WTC11 (cell line): ENCODE measurements at regions not wholly inside any gene's neighbourhood (a gene's known extent, or its start where the extent isn't known, plus 50 kb on each side); places are given as distances from the start of the nearest gene placed in this dataset.

Experiments used
- ATAC-seq: fragments of 200-7000 bp; cut with Tn5 transposase; 2 replicates; pipeline ENCODE4 v1.10.0; 2021; ENCODE audit warnings: mild to moderate bottlenecking, moderate library complexity
- CTCF ChIA-PET: fragments of 300-600 bp; sonication (Branson Sonifier 250); formaldehyde crosslinking; loops from one replicate; lab custom pipeline; 2021; ENCODE audit warnings: antibody characterized with exemption; lab: Charles Lee
- POLR2A ChIA-PET: fragments of 350-600 bp; sonication (Branson Sonifier 250); formaldehyde crosslinking; loops from one replicate; lab custom pipeline; 2021; ENCODE audit warnings: antibody characterized with exemption; lab: Charles Lee
- DNase-seq: peaks from one replicate; pipeline ENCODE4 v3.0.0; 2021; ENCODE audit warnings: low spot score
- H3K27ac Mint-ChIP-seq: 2 replicates; pipeline ENCODE4 v1.8.0; 2021; ENCODE audit warnings: mixed read lengths
- H3K27me3 Mint-ChIP-seq: 2 replicates; pipeline ENCODE4 v1.8.0; 2021; ENCODE audit warnings: low read depth, mild to moderate bottlenecking, moderate library complexity, mixed read lengths
- H3K36me3 Mint-ChIP-seq: 2 replicates; pipeline ENCODE4 v1.8.0; 2021; ENCODE audit warnings: mixed read lengths
- H3K4me1 Mint-ChIP-seq: 2 replicates; pipeline ENCODE4 v1.8.0; 2022; ENCODE audit warnings: mixed read lengths
- H3K4me3 Mint-ChIP-seq: 2 replicates; pipeline ENCODE4 v1.8.0; 2021; ENCODE audit warnings: mild to moderate bottlenecking, moderate library complexity, mixed read lengths
- H3K9me3 Mint-ChIP-seq: 2 replicates; pipeline ENCODE4 v1.8.0; 2021; ENCODE audit warnings: mixed read lengths
- AFF4 ChIP-seq: sonication (generic); formaldehyde crosslinking; IDR thresholded peaks from 2 replicates; pipeline ENCODE4 v1.8.1; 2023; ENCODE audit warnings: mild to moderate bottlenecking, missing genetic modification reagents, borderline replicate concordance
- EMX1 ChIP-seq: fragments of 250-450 bp; sonication (Bioruptor Pico); IDR thresholded peaks from 2 replicates; pipeline ENCODE4 v1.8.0; 2021; ENCODE audit warnings: mild to moderate bottlenecking
- FOXP1 ChIP-seq: sonication (generic); formaldehyde crosslinking; IDR thresholded peaks from 2 replicates; pipeline ENCODE4 v1.8.0; 2022; ENCODE audit warnings: missing genetic modification reagents, mild to moderate bottlenecking, moderate library complexity, borderline replicate concordance
- GABPB1 ChIP-seq: sonication (generic); formaldehyde crosslinking; IDR thresholded peaks from 2 replicates; pipeline ENCODE4 v1.8.1; 2023; ENCODE audit warnings: mild to moderate bottlenecking, missing genetic modification reagents
- MXD4 ChIP-seq: fragments of 250-450 bp; sonication (Bioruptor Pico); IDR thresholded peaks from 2 replicates; pipeline ENCODE4 v1.8.0; 2021; ENCODE audit warnings: mild to moderate bottlenecking, moderate library complexity, borderline replicate concordance
- NFE2L1 ChIP-seq: sonication (generic); formaldehyde crosslinking; IDR thresholded peaks from 2 replicates; pipeline ENCODE4 v1.8.1; 2023; ENCODE audit warnings: missing genetic modification reagents
- NR1H2 ChIP-seq: sonication (generic); formaldehyde crosslinking; IDR thresholded peaks from 2 replicates; pipeline ENCODE4 v1.9.0; 2021; ENCODE audit warnings: mild to moderate bottlenecking, moderate library complexity, missing genetic modification reagents
- RELA ChIP-seq: sonication (generic); formaldehyde crosslinking; IDR thresholded peaks from 2 replicates; pipeline ENCODE4 v1.8.1; 2022; ENCODE audit warnings: missing genetic modification reagents, mild to moderate bottlenecking, borderline replicate concordance
- SMAD3 ChIP-seq: sonication (generic); formaldehyde crosslinking; IDR thresholded peaks from 2 replicates; pipeline ENCODE4 v1.8.0; 2022; ENCODE audit warnings: missing genetic modification reagents, mild to moderate bottlenecking, borderline replicate concordance
- TCF7 ChIP-seq: sonication (generic); formaldehyde crosslinking; IDR thresholded peaks from 2 replicates; pipeline ENCODE4 v1.8.0; 2022; ENCODE audit warnings: mild to moderate bottlenecking, low read depth, missing genetic modification reagents, moderate library complexity
- TEAD1 ChIP-seq: sonication (generic); formaldehyde crosslinking; IDR thresholded peaks from 2 replicates; pipeline ENCODE4 v1.8.0; 2022; ENCODE audit warnings: mild to moderate bottlenecking, missing genetic modification reagents
- ZNF281 ChIP-seq: sonication (generic); formaldehyde crosslinking; IDR thresholded peaks from 2 replicates; pipeline ENCODE4 v1.8.0; 2023; ENCODE audit warnings: mild to moderate bottlenecking, missing genetic modification reagents
- ZNF671 ChIP-seq: fragments of 250-450 bp; sonication (Bioruptor Pico); IDR thresholded peaks from 2 replicates; pipeline ENCODE4 v1.8.0; 2021; ENCODE audit warnings: mild to moderate bottlenecking
- TF ChIP-seq, protein P1 (sequence below): fragments of 250-450 bp; sonication (Bioruptor Pico); IDR thresholded peaks from 2 replicates; pipeline ENCODE4 v1.9.0; 2021; ENCODE audit warnings: mild to moderate bottlenecking
- TF ChIP-seq, protein P2 (sequence below): sonication (generic); formaldehyde crosslinking; IDR thresholded peaks from 2 replicates; pipeline ENCODE4 v1.8.0; 2023; ENCODE audit warnings: missing genetic modification reagents
- TF ChIP-seq, protein P3 (sequence below): sonication (generic); formaldehyde crosslinking; IDR thresholded peaks from 2 replicates; pipeline ENCODE4 v1.8.1; 2022; ENCODE audit warnings: low read depth, mild to moderate bottlenecking, moderate library complexity, missing genetic modification reagents, borderline replicate concordance

- Mint-ChIP-seq H3K9me3 (no peaks in the 10 kb centered on the region), H3K27me3 (no peaks in the 10 kb centered on the region; the same call in 1 of the 2 replicates)
- TF ChIP-seq, protein P1, sequence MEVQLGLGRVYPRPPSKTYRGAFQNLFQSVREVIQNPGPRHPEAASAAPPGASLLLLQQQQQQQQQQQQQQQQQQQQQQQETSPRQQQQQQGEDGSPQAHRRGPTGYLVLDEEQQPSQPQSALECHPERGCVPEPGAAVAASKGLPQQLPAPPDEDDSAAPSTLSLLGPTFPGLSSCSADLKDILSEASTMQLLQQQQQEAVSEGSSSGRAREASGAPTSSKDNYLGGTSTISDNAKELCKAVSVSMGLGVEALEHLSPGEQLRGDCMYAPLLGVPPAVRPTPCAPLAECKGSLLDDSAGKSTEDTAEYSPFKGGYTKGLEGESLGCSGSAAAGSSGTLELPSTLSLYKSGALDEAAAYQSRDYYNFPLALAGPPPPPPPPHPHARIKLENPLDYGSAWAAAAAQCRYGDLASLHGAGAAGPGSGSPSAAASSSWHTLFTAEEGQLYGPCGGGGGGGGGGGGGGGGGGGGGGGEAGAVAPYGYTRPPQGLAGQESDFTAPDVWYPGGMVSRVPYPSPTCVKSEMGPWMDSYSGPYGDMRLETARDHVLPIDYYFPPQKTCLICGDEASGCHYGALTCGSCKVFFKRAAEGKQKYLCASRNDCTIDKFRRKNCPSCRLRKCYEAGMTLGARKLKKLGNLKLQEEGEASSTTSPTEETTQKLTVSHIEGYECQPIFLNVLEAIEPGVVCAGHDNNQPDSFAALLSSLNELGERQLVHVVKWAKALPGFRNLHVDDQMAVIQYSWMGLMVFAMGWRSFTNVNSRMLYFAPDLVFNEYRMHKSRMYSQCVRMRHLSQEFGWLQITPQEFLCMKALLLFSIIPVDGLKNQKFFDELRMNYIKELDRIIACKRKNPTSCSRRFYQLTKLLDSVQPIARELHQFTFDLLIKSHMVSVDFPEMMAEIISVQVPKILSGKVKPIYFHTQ (CRISPR knock-in tag): no peak
- TF ChIP-seq GABPB1 (CRISPR knock-in tag): no peak
- TF ChIP-seq, all 79 proteins: peak for 0
- peaks cover 34% of the 10 kb centered on the region for H3K4me1 Mint-ChIP-seq
- ATAC-seq (no peak), DNase-seq (no peak)
- POLR2A ChIA-PET: no interaction called here
- no peak overlapping the region for H3K4me3 Mint-ChIP-seq
- no peak overlapping the region for H3K27ac Mint-ChIP-seq
- CTCF ChIA-PET: interaction anchor here (0.8 to 4.1 kb wide), 9 partner anchors 10 to 392 kb away, joined by 3 to 33 read pairs (median 5); no protein-coding TSS in a partner anchor
- H3K36me3 Mint-ChIP-seq: no peaks in the 10 kb centered on the region
Observed at GRCh38 chr1:10899490-10900250, 103.2 kb upstream of the CASZ1 start.

DNA sequence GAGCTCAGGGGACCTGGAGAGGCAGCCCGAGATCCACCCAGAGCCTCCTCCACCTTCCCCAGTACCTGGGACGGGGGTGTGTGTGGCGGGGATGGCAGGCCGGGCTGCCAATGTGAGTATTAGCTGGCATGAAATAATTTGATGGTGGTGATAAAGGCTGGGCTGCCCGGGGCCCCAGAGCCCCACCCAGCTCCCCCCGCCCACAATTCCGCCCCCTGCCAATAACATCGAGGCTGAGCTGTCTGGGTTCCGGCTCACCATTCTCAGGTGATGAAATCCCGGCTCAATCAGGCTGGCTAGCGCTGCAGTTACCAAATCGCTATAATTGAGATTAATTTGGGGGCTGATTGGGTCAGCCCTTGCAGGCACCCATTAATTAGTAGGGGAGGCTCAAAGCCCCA lies 103.8 kb upstream of the CASZ1 start:
- Mint-ChIP-seq H3K27me3 (no peaks in the 10 kb centered on the region; the same call in 1 of the 2 replicates), H3K4me1 (peaks cover 34% of the 10 kb centered on the region), H3K36me3 (no peaks in the 10 kb centered on the region), H3K9me3 (no peaks in the 10 kb centered on the region), H3K27ac (no peak overlapping the region), H3K4me3 (no peak overlapping the region)
- TF ChIP-seq TCF7: no peak
- TF ChIP-seq GABPB1 (CRISPR knock-in tag): peak; percentile 44; the same call in 1 of the 2 replicates
- ChIA-PET POLR2A (no interaction called here), CTCF (interaction anchor here (0.6 to 4.1 kb wide), 11 partner anchors 10 to 412 kb away, joined by 3 to 33 read pairs (median 4); no protein-coding TSS in a partner anchor)
- DNase-seq (no peak), ATAC-seq (peak; percentile 17)

DNA sequence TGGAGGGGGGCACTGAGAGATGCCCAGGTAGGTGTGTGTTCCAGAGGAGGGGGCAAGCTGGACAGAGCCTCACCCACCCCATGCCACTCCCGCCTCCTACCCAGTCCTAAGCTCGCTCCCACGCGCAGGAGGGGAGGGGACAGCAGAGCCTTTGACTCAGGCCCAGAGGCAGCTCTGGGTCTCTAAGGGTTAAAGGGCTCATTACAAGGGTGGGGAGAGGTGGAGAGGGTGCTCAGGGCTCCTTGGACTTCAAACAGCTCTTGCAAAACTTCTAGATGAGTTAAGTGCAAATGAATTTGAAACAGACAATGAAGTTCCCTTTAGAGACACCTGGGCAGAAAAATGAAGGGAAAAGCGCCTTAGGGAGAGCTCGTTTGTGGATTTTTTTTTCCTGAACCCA lies 104.2 kb upstream of the CASZ1 start:
- DNase-seq (no peak), ATAC-seq (peak; percentile 56)
- CTCF ChIA-PET: interaction anchor here (0.6 to 4.1 kb wide), 11 partner anchors 9 to 411 kb away, joined by 3 to 33 read pairs (median 4); no protein-coding TSS in a partner anchor
- no peaks in the 10 kb centered on the region for H3K36me3 Mint-ChIP-seq
- H3K9me3 Mint-ChIP-seq: no peaks in the 10 kb centered on the region
- H3K4me1 Mint-ChIP-seq: peaks cover 36% of the 10 kb centered on the region
- POLR2A ChIA-PET: no interaction called here
- H3K27ac Mint-ChIP-seq: no peak overlapping the region
- no peak for TF ChIP-seq FOXP1
- no peak for TF ChIP-seq NFE2L1 (CRISPR knock-in tag)
- TF ChIP-seq AFF4 (CRISPR knock-in tag): no peak
- TF ChIP-seq TEAD1 (CRISPR knock-in tag): no peak
- TF ChIP-seq NR1H2 (CRISPR knock-in tag): no peak
- TF ChIP-seq, protein P2, sequence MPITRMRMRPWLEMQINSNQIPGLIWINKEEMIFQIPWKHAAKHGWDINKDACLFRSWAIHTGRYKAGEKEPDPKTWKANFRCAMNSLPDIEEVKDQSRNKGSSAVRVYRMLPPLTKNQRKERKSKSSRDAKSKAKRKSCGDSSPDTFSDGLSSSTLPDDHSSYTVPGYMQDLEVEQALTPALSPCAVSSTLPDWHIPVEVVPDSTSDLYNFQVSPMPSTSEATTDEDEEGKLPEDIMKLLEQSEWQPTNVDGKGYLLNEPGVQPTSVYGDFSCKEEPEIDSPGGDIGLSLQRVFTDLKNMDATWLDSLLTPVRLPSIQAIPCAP (CRISPR knock-in tag): no peak
- no peak for TF ChIP-seq RELA (CRISPR knock-in tag)
- no peak for TF ChIP-seq MXD4
- TF ChIP-seq EMX1 (CRISPR knock-in tag): no peak
- no peak for TF ChIP-seq SMAD3 (CRISPR knock-in tag)
- TF ChIP-seq, protein P3, sequence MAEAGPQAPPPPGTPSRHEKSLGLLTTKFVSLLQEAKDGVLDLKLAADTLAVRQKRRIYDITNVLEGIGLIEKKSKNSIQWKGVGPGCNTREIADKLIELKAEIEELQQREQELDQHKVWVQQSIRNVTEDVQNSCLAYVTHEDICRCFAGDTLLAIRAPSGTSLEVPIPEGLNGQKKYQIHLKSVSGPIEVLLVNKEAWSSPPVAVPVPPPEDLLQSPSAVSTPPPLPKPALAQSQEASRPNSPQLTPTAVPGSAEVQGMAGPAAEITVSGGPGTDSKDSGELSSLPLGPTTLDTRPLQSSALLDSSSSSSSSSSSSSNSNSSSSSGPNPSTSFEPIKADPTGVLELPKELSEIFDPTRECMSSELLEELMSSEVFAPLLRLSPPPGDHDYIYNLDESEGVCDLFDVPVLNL: no peak
- TF ChIP-seq ZNF281 (CRISPR knock-in tag): no peak
- TF ChIP-seq ZNF671 (CRISPR knock-in tag): no peak
- TF ChIP-seq, all 79 proteins: peak for 0
- Mint-ChIP-seq H3K27me3 (no peaks in the 10 kb centered on the region; the same call in 1 of the 2 replicates), H3K4me3 (peak overlapping the region; percentile 3; the same call in 1 of the 2 replicates)
